ENCODE measurements at regions not wholly inside any gene's neighbourhood (a gene's known extent, or its start where the extent isn't known, plus 50 kb on each side); places are given as distances from the start of the nearest gene placed in this dataset.

DNA sequence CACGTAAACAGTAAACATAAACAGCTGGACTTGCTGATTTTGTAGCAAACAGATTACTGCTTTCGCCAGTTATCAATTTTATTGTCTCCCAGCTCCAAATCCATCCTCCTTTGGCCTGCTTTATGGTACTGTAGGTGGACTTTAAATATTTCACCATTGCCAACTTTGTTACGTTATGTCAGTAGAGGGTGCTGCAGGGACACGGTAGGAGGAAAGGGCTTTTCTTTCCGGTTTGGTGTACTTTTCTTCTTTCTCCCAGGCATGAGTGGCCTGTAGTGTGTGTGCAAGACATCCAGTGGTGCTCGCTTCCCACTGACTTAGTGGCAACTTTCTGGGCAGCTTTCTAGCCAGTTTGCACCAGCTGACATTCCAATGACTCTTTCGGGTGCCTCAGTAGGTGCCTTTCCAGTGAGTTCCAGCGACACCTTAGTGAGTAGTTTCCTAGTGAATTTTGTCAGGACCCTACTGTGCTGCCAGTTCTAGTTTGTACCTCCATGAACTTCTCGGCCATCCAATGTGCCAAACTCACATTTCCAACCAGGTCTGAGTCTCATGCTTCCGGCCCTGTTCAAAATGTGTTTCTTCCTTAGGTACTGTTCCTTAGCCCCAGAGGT is 267.6 kb upstream of the TENM4 start:
- TF ChIP-seq, protein P1, sequence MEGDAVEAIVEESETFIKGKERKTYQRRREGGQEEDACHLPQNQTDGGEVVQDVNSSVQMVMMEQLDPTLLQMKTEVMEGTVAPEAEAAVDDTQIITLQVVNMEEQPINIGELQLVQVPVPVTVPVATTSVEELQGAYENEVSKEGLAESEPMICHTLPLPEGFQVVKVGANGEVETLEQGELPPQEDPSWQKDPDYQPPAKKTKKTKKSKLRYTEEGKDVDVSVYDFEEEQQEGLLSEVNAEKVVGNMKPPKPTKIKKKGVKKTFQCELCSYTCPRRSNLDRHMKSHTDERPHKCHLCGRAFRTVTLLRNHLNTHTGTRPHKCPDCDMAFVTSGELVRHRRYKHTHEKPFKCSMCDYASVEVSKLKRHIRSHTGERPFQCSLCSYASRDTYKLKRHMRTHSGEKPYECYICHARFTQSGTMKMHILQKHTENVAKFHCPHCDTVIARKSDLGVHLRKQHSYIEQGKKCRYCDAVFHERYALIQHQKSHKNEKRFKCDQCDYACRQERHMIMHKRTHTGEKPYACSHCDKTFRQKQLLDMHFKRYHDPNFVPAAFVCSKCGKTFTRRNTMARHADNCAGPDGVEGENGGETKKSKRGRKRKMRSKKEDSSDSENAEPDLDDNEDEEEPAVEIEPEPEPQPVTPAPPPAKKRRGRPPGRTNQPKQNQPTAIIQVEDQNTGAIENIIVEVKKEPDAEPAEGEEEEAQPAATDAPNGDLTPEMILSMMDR (IDR thresholded peaks at IDR 0.05) = peak; percentile 80
- no peak for TF ChIP-seq EZH2 (IDR thresholded peaks at IDR 0.05)

Measured in neural progenitor cell (in vitro differentiated cells).